SK-N-SH (cell line): ENCODE measurements at regions not wholly inside any gene's neighbourhood (a gene's known extent, or its start where the extent isn't known, plus 50 kb on each side); places are given as distances from the start of the nearest gene placed in this dataset.

Experiments
- CTCF ChIA-PET: fragments of 300-600, 350-600 bp; formaldehyde crosslinking; extraction: SDS; loops from one replicate; lab custom pipeline; 2021; lab: Yijun Ruan, JAX
- POLR2A ChIA-PET: fragments of 350-600 bp; sonication (Branson Sonifier 250); formaldehyde crosslinking; extraction: SDS; loops from one replicate; lab custom pipeline; 2020; ENCODE audit warnings: antibody characterized with exemption, inconsistent platforms; lab: Yijun Ruan, JAX
- DNase-seq: peaks from one replicate; pipeline ENCODE4 v3.0.0; 2012
- H2AFZ ChIP-seq: fragments of 200-600 bp; sonication (generic); 2 replicates; pipeline ENCODE4 v1.8.1; 2016; ENCODE audit warnings: antibody characterized with exemption, mild to moderate bottlenecking, low read depth
- H3F3A ChIP-seq: fragments of 200-600 bp; sonication (generic); replicated peaks from 2 replicates; pipeline ENCODE3; 2016; ENCODE audit warnings: antibody characterized with exemption, mild to moderate bottlenecking; ENCODE audit not compliant: insufficient read depth
- H3K27ac ChIP-seq, 2 experiments: fragments of 200-500 bp in 1 of 2; fragments of 200-600 bp in 1 of 2; sonication (Bioruptor generic) in 1 of 2; sonication (generic), shearing (Covaris generic) in 1 of 2; 2 replicates each; pipeline versions ENCODE4 v1.5.1 to v1.6.1; 2014 to 2016; ENCODE audit warnings: low read depth in 2 of 2, inconsistent platforms in 1 of 2, low read length in 1 of 2, mild to moderate bottlenecking in 1 of 2, mixed read lengths in 1 of 2
- H3K27me3 ChIP-seq: fragments of 200-600 bp; sonication (generic), shearing (Covaris generic); 2 replicates; pipeline ENCODE4 v1.6.1; 2016; ENCODE audit warnings: mixed run types; ENCODE audit not compliant: insufficient read depth
- H3K36me3 ChIP-seq, 2 experiments: fragments of 200-500 bp in 1 of 2; fragments of 200-600 bp in 1 of 2; sonication (Bioruptor generic) in 1 of 2; sonication (generic) in 1 of 2; replicated peaks in 1 of 2; 2 replicates each; pipeline versions ENCODE3 to v1.5.1; 2014 to 2016; ENCODE audit warnings: low read length in 1 of 2, mild to moderate bottlenecking in 1 of 2; ENCODE audit not compliant: insufficient read depth in 2 of 2, control insufficient read depth in 1 of 2
- H3K4me1 ChIP-seq, 2 experiments: fragments of 200-500 bp in 1 of 2; fragments of 200-600 bp in 1 of 2; sonication (Bioruptor generic) in 1 of 2; sonication (generic), shearing (Covaris generic) in 1 of 2; 2 replicates each; pipeline versions ENCODE4 v1.5.1 to v1.6.1; 2014 to 2016; ENCODE audit warnings: low read depth in 1 of 2, low read length in 1 of 2, mixed run types in 1 of 2; ENCODE audit not compliant: insufficient read depth in 2 of 2, control insufficient read depth in 1 of 2
- H3K4me2 ChIP-seq: fragments of 200-600 bp; sonication (generic), shearing (Covaris generic); 2 replicates; pipeline ENCODE4 v1.6.1; 2017; ENCODE audit warnings: mixed run types
- H3K4me3 ChIP-seq, 2 experiments: fragments of 200-500 bp in 1 of 2; fragments of 200-600 bp in 1 of 2; sonication (Bioruptor generic) in 1 of 2; sonication (generic), shearing (Covaris generic) in 1 of 2; 2 replicates each; pipeline versions ENCODE4 v1.5.1 to v1.8.1; 2014 to 2016; ENCODE audit warnings: low read depth in 2 of 2, inconsistent platforms in 1 of 2, low read length in 1 of 2, mild to moderate bottlenecking in 1 of 2, mixed read lengths in 1 of 2, moderate library complexity in 1 of 2
- H3K79me2 ChIP-seq: fragments of 200-600 bp; sonication (generic); 2 replicates; pipeline ENCODE4 v1.8.1; 2017; ENCODE audit warnings: mild to moderate bottlenecking; ENCODE audit not compliant: insufficient read depth
- H3K9ac ChIP-seq: fragments of 200-600 bp; sonication (generic); 2 replicates; pipeline ENCODE4 v1.6.1; 2017; ENCODE audit warnings: mixed run types
- H3K9me2 ChIP-seq: fragments of 200-600 bp; sonication (generic); 2 replicates; pipeline ENCODE4 v1.6.1; 2017; ENCODE audit warnings: mixed run types
- H3K9me3 ChIP-seq: fragments of 200-600 bp; sonication (generic); 2 replicates; pipeline ENCODE4 v1.6.1; 2017; ENCODE audit warnings: mixed run types, mild to moderate bottlenecking, moderate library complexity
- H4K20me1 ChIP-seq: fragments of 200-600 bp; sonication (generic); 2 replicates; pipeline ENCODE4 v1.6.1; 2017; ENCODE audit warnings: mild to moderate bottlenecking, mixed run types; ENCODE audit not compliant: insufficient read depth
- ELF1 ChIP-seq: IDR thresholded peaks from 2 replicates; pipeline ENCODE4 v1.4.0; 2012
- EZH2phosphoT487 ChIP-seq: fragments of 200-600 bp; sonication (generic); IDR thresholded peaks from 2 replicates; pipeline ENCODE4 v1.6.1; 2017; ENCODE audit warnings: low read depth, mixed run types, mild to moderate bottlenecking, antibody characterized with exemption, moderate library complexity, borderline replicate concordance
- FOSL2 ChIP-seq: IDR thresholded peaks from 2 replicates; pipeline ENCODE4 v1.4.0; 2012; ENCODE audit warnings: low read depth, mild to moderate bottlenecking, moderate library complexity, borderline replicate concordance
- FOXJ3 ChIP-seq: sonication (generic); formaldehyde crosslinking; IDR thresholded peaks from 2 replicates; pipeline ENCODE4 v1.5.1; 2020; ENCODE audit warnings: mild to moderate bottlenecking, missing genetic modification reagents
- MXI1 ChIP-seq: IDR thresholded peaks from 2 replicates; pipeline ENCODE4 v1.6.1; 2012; ENCODE audit warnings: mild to moderate bottlenecking, low read depth, low read length, improper control_type of control experiment
- POLR2AphosphoS5 ChIP-seq: IDR thresholded peaks from 2 replicates; pipeline ENCODE4 v1.6.1; 2012; ENCODE audit warnings: low read depth, low read length
- RAD21 ChIP-seq: IDR thresholded peaks from 2 replicates; pipeline ENCODE4 v1.6.1; 2012; ENCODE audit warnings: mild to moderate bottlenecking, low read length
- RCOR1 ChIP-seq: fragments of 150-350 bp; IDR thresholded peaks from 2 replicates; pipeline ENCODE4 v1.6.1; 2017; ENCODE audit warnings: antibody characterized with exemption, low read length
- REST ChIP-seq: IDR thresholded peaks from 2 replicates; pipeline ENCODE4 v1.6.1; 2012; ENCODE audit warnings: mild to moderate bottlenecking, low read depth, low read length, moderate library complexity
- RFX5 ChIP-seq: IDR thresholded peaks from 2 replicates; pipeline ENCODE4 v1.6.1; 2012; ENCODE audit warnings: mild to moderate bottlenecking, improper control_type of control experiment, low read length
- SIN3A ChIP-seq: IDR thresholded peaks from 2 replicates; pipeline ENCODE4 v1.6.1; 2012; ENCODE audit warnings: low read depth, mild to moderate bottlenecking, low read length, moderate library complexity, borderline replicate concordance
- TAF1 ChIP-seq: IDR thresholded peaks from 2 replicates; pipeline ENCODE4 v1.6.1; 2012; ENCODE audit warnings: low read depth, mild to moderate bottlenecking, low read length, moderate library complexity, borderline replicate concordance
- TCF12 ChIP-seq: IDR thresholded peaks from 2 replicates; pipeline ENCODE4 v1.4.0; 2012
- TEAD4 ChIP-seq: IDR thresholded peaks from 2 replicates; pipeline ENCODE4 v1.4.0; 2012; ENCODE audit warnings: mild to moderate bottlenecking, borderline replicate concordance; ENCODE audit not compliant: insufficient read depth
- WGBS: methylation state at CpG from one replicate; pipeline ENCODE4 v1.1.6; 2017; ENCODE audit warnings: low lambda C conversion rate; 5-methylcytosine and 5-hydroxymethylcytosine counted together
- TF ChIP-seq, protein P1 (sequence below): IDR thresholded peaks from 2 replicates; pipeline ENCODE4 v1.4.0; 2012; ENCODE audit warnings: low read depth, borderline replicate concordance
- TF ChIP-seq, protein P2 (sequence below): fragments of 150-350 bp; IDR thresholded peaks from 2 replicates; pipeline ENCODE4 v1.6.1; 2016; ENCODE audit warnings: mild to moderate bottlenecking, low read depth, low read length
- TF ChIP-seq, protein P3 (sequence below): fragments of 200-600 bp; sonication (generic); IDR thresholded peaks from 2 replicates; pipeline ENCODE4 v1.6.1; 2017; ENCODE audit warnings: antibody characterized with exemption, mild to moderate bottlenecking, moderate library complexity

GRCh38 chr15:29475096-29475495 lies 205.5 kb upstream of the NSMCE3 start:
- TF ChIP-seq, protein P1, sequence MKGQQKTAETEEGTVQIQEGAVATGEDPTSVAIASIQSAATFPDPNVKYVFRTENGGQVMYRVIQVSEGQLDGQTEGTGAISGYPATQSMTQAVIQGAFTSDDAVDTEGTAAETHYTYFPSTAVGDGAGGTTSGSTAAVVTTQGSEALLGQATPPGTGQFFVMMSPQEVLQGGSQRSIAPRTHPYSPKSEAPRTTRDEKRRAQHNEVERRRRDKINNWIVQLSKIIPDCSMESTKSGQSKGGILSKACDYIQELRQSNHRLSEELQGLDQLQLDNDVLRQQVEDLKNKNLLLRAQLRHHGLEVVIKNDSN, result no peak
- TF ChIP-seq MXI1, result no peak
- no peak for TF ChIP-seq POLR2AphosphoS5
- no peak for TF ChIP-seq TEAD4
- no peak for TF ChIP-seq FOXJ3 (CRISPR knock-in tag)
- TF ChIP-seq, all 33 proteins: peak for 0
- Histone ChIP-seq H3K9ac (no peak overlapping the region), H3K4me3 (no peak overlapping the region), H3K27me3 (no peaks in the 10 kb centered on the region), H2AFZ (no peak overlapping the region), H4K20me1 (no peaks in the 10 kb centered on the region), H3K27ac (no peak overlapping the region), H3K9me3 (no peaks in the 10 kb centered on the region), H3K9me2 (no peaks in the 10 kb centered on the region), H3K4me1 (no peaks in the 10 kb centered on the region), H3K79me2 (no peaks in the 10 kb centered on the region), H3F3A (no peaks in the 10 kb centered on the region), H3K4me2 (no peak overlapping the region), H3K36me3 (no peaks in the 10 kb centered on the region)
- CTCF ChIA-PET, result no interaction called here
- DNase-seq, result no peak
- WGBS, result 57% methylated on average over 6 of the region's 10 CpGs
- POLR2A ChIA-PET, result no interaction called here

DNA sequence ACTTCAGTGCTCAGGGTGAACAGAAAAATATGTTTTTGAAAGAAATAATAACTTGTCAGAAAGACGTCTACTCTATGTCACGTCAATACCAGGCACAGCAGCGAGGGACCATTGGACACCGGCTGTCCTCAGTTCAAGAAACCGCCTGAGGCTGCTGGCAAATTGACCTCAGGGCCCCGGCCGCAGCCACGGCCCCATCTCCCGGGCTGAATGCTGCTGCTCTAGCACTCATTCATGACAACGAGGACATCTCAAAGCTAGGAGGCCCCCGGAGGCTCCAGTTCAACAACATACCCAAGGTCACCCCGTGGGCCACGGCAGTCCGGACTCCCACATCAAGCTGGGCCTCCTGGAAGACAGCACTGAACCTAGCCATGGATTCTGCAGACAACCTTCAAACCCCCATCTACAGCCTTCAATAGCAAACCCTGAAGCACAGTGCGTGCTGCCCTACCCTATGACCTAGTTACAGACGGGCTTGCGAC lies 204.0 kb upstream of the NSMCE3 start:
- Histone ChIP-seq H2AFZ (no peak overlapping the region), H3K27me3 (no peaks in the 10 kb centered on the region), H3K4me1 (no peaks in the 10 kb centered on the region), H3K9me2 (no peaks in the 10 kb centered on the region), H3F3A (no peaks in the 10 kb centered on the region), H4K20me1 (no peaks in the 10 kb centered on the region), H3K4me2 (no peak overlapping the region), H3K79me2 (no peaks in the 10 kb centered on the region), H3K36me3 (no peaks in the 10 kb centered on the region), H3K4me3 (no peak overlapping the region), H3K9me3 (no peaks in the 10 kb centered on the region), H3K27ac (no peak overlapping the region), H3K9ac (no peak overlapping the region)
- no peak for DNase-seq
- ChIA-PET CTCF (interaction anchor here (0.6 kb wide), 1 partner anchor 38 kb away, joined by 3 read pairs; no protein-coding TSS in a partner anchor), POLR2A (no interaction called here)
- TF ChIP-seq SIN3A (no peak), REST (no peak), RAD21 (no peak), RFX5 (no peak), TAF1 (no peak), TEAD4 (no peak), RCOR1 (no peak), FOSL2 (no peak), EZH2phosphoT487 (no peak), TCF12 (no peak), ELF1 (no peak)
- TF ChIP-seq, protein P2, sequence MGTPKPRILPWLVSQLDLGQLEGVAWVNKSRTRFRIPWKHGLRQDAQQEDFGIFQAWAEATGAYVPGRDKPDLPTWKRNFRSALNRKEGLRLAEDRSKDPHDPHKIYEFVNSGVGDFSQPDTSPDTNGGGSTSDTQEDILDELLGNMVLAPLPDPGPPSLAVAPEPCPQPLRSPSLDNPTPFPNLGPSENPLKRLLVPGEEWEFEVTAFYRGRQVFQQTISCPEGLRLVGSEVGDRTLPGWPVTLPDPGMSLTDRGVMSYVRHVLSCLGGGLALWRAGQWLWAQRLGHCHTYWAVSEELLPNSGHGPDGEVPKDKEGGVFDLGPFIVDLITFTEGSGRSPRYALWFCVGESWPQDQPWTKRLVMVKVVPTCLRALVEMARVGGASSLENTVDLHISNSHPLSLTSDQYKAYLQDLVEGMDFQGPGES, result no peak
- TF ChIP-seq, protein P3, sequence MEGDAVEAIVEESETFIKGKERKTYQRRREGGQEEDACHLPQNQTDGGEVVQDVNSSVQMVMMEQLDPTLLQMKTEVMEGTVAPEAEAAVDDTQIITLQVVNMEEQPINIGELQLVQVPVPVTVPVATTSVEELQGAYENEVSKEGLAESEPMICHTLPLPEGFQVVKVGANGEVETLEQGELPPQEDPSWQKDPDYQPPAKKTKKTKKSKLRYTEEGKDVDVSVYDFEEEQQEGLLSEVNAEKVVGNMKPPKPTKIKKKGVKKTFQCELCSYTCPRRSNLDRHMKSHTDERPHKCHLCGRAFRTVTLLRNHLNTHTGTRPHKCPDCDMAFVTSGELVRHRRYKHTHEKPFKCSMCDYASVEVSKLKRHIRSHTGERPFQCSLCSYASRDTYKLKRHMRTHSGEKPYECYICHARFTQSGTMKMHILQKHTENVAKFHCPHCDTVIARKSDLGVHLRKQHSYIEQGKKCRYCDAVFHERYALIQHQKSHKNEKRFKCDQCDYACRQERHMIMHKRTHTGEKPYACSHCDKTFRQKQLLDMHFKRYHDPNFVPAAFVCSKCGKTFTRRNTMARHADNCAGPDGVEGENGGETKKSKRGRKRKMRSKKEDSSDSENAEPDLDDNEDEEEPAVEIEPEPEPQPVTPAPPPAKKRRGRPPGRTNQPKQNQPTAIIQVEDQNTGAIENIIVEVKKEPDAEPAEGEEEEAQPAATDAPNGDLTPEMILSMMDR, result no peak
- 70% methylated on average over 11 of the region's 17 CpGs for WGBS
